ENCODE measurements at regions not wholly inside any gene's neighbourhood (a gene's known extent, or its start where the extent isn't known, plus 50 kb on each side); places are given as distances from the start of the nearest gene placed in this dataset.
"Not testable (repeated sequence)": the region's sequence is repeated elsewhere in the genome, so short reads cannot be mapped to it uniquely, and the experiment has no call there.

GRCh38 chr6:74551896-74552295 lies 654.0 kb downstream of the COL12A1 start:
- H2AFZ ChIP-seq (ENCODE audit: low read depth, low read length), result no peak overlapping the region
- no peak overlapping the region for H3K4me3 ChIP-seq (ENCODE audit: low read length)
- H3K9me3 ChIP-seq (ENCODE audit: low read length), result no peaks in the 10 kb centered on the region
- H3K36me3 ChIP-seq (ENCODE audit: insufficient read depth, low read length), result no peaks in the 10 kb centered on the region
- no peaks in the 10 kb centered on the region for H3K4me1 ChIP-seq (ENCODE audit: insufficient read depth, low read length)
- no peaks in the 10 kb centered on the region for H3K27me3 ChIP-seq (ENCODE audit: insufficient read depth, low read length)

GRCh38 chr6:74550821-74551220 lies 655.0 kb downstream of the COL12A1 start:
- H2AFZ ChIP-seq (ENCODE audit: low read depth, low read length), result no peak overlapping the region
- no peaks in the 10 kb centered on the region for H3K9me3 ChIP-seq (ENCODE audit: low read length)
- H3K36me3 ChIP-seq (ENCODE audit: insufficient read depth, low read length), result no peaks in the 10 kb centered on the region
- no peaks in the 10 kb centered on the region for H3K27me3 ChIP-seq (ENCODE audit: insufficient read depth, low read length)
- no peak overlapping the region for H3K4me3 ChIP-seq (ENCODE audit: low read length)
- no peaks in the 10 kb centered on the region for H3K4me1 ChIP-seq (ENCODE audit: insufficient read depth, low read length)

GRCh38 chr6:74549746-74550145 lies 656.1 kb downstream of the COL12A1 start:
- H3K9me3 ChIP-seq (ENCODE audit: low read length), result no peaks in the 10 kb centered on the region
- H2AFZ ChIP-seq (ENCODE audit: low read depth, low read length), result no peak overlapping the region
- H3K4me3 ChIP-seq (ENCODE audit: low read length), result no peak overlapping the region
- no peaks in the 10 kb centered on the region for H3K36me3 ChIP-seq (ENCODE audit: insufficient read depth, low read length)
- no peaks in the 10 kb centered on the region for H3K27me3 ChIP-seq (ENCODE audit: insufficient read depth, low read length)
- no peaks in the 10 kb centered on the region for H3K4me1 ChIP-seq (ENCODE audit: insufficient read depth, low read length)

- no peaks in the 10 kb centered on the region for H3K36me3 ChIP-seq (ENCODE audit: insufficient read depth, low read length)
- no peak overlapping the region for H3K4me3 ChIP-seq (ENCODE audit: low read length)
- H3K4me1 ChIP-seq (ENCODE audit: insufficient read depth, low read length), result no peaks in the 10 kb centered on the region
- H2AFZ ChIP-seq (ENCODE audit: low read depth, low read length), result no peak overlapping the region
- H3K9me3 ChIP-seq (ENCODE audit: low read length), result no peaks in the 10 kb centered on the region
- no peaks in the 10 kb centered on the region for H3K27me3 ChIP-seq (ENCODE audit: insufficient read depth, low read length)
Observed at GRCh38 chr6:74534465-74535211, 671.2 kb downstream of the COL12A1 start.

- Histone ChIP-seq H3K27me3 (ENCODE audit: insufficient read depth, low read length) (no peaks in the 10 kb centered on the region), H2AFZ (ENCODE audit: low read depth, low read length) (no peak overlapping the region), H3K36me3 (ENCODE audit: insufficient read depth, low read length) (no peaks in the 10 kb centered on the region), H3K9me3 (ENCODE audit: low read length) (no peaks in the 10 kb centered on the region), H3K4me3 (ENCODE audit: low read length) (no peak overlapping the region), H3K4me1 (ENCODE audit: insufficient read depth, low read length) (no peaks in the 10 kb centered on the region)
Observed at GRCh38 chr6:74519163-74519562, 686.7 kb downstream of the COL12A1 start.

- no peak overlapping the region for H2AFZ ChIP-seq (ENCODE audit: low read depth, low read length)
- H3K4me3 ChIP-seq (ENCODE audit: low read length), result no peak overlapping the region
- H3K9me3 ChIP-seq (ENCODE audit: low read length), result no peaks in the 10 kb centered on the region
- H3K27me3 ChIP-seq (ENCODE audit: insufficient read depth, low read length), result no peaks in the 10 kb centered on the region
- H3K36me3 ChIP-seq (ENCODE audit: insufficient read depth, low read length), result no peaks in the 10 kb centered on the region
- no peaks in the 10 kb centered on the region for H3K4me1 ChIP-seq (ENCODE audit: insufficient read depth, low read length)
Observed at GRCh38 chr6:74518035-74518434, 687.8 kb downstream of the COL12A1 start.

- no peaks in the 10 kb centered on the region for H3K36me3 ChIP-seq (ENCODE audit: insufficient read depth, low read length)
- H3K4me3 ChIP-seq (ENCODE audit: low read length), result no peak overlapping the region
- no peaks in the 10 kb centered on the region for H3K9me3 ChIP-seq (ENCODE audit: low read length)
- no peaks in the 10 kb centered on the region for H3K27me3 ChIP-seq (ENCODE audit: insufficient read depth, low read length)
- no peak overlapping the region for H2AFZ ChIP-seq (ENCODE audit: low read depth, low read length)
- no peaks in the 10 kb centered on the region for H3K4me1 ChIP-seq (ENCODE audit: insufficient read depth, low read length)
Observed at GRCh38 chr6:74510878-74511277, 695.0 kb downstream of the COL12A1 start.

- Histone ChIP-seq H3K36me3 (ENCODE audit: insufficient read depth, low read length) (no peaks in the 10 kb centered on the region), H3K4me3 (ENCODE audit: low read length) (no peak overlapping the region), H2AFZ (ENCODE audit: low read depth, low read length) (no peak overlapping the region), H3K4me1 (ENCODE audit: insufficient read depth, low read length) (no peaks in the 10 kb centered on the region), H3K9me3 (ENCODE audit: low read length) (no peaks in the 10 kb centered on the region), H3K27me3 (ENCODE audit: insufficient read depth, low read length) (no peaks in the 10 kb centered on the region)
Observed at GRCh38 chr6:74507649-74508048, 698.2 kb downstream of the COL12A1 start.

- no peaks in the 10 kb centered on the region for H3K27me3 ChIP-seq (ENCODE audit: insufficient read depth, low read length)
- H3K4me3 ChIP-seq (ENCODE audit: low read length), result no peak overlapping the region
- no peak overlapping the region for H2AFZ ChIP-seq (ENCODE audit: low read depth, low read length)
- H3K4me1 ChIP-seq (ENCODE audit: insufficient read depth, low read length), result no peaks in the 10 kb centered on the region
- H3K9me3 ChIP-seq (ENCODE audit: low read length), result no peaks in the 10 kb centered on the region
- H3K36me3 ChIP-seq (ENCODE audit: insufficient read depth, low read length), result no peaks in the 10 kb centered on the region
Observed at GRCh38 chr6:74505391-74505790, 700.5 kb downstream of the COL12A1 start.

GRCh38 chr6:74504941-74505340 lies 700.9 kb downstream of the COL12A1 start:
- H3K4me3 ChIP-seq (ENCODE audit: low read length), result no peak overlapping the region
- H3K4me1 ChIP-seq (ENCODE audit: insufficient read depth, low read length), result no peaks in the 10 kb centered on the region
- H3K27me3 ChIP-seq (ENCODE audit: insufficient read depth, low read length), result no peaks in the 10 kb centered on the region
- H2AFZ ChIP-seq (ENCODE audit: low read depth, low read length), result no peak overlapping the region
- H3K9me3 ChIP-seq (ENCODE audit: low read length), result no peaks in the 10 kb centered on the region
- no peaks in the 10 kb centered on the region for H3K36me3 ChIP-seq (ENCODE audit: insufficient read depth, low read length)

- Histone ChIP-seq H3K36me3 (ENCODE audit: insufficient read depth, low read length) (no peaks in the 10 kb centered on the region), H2AFZ (ENCODE audit: low read depth, low read length) (no peak overlapping the region), H3K4me1 (ENCODE audit: insufficient read depth, low read length) (no peaks in the 10 kb centered on the region), H3K4me3 (ENCODE audit: low read length) (no peak overlapping the region), H3K27me3 (ENCODE audit: insufficient read depth, low read length) (no peaks in the 10 kb centered on the region), H3K9me3 (ENCODE audit: low read length) (no peaks in the 10 kb centered on the region)
Observed at GRCh38 chr6:74492587-74492986, 713.3 kb downstream of the COL12A1 start.

GRCh38 chr6:74491844-74492374 lies 713.9 kb downstream of the COL12A1 start:
- H3K36me3 ChIP-seq (ENCODE audit: insufficient read depth, low read length), result no peaks in the 10 kb centered on the region
- no peaks in the 10 kb centered on the region for H3K4me1 ChIP-seq (ENCODE audit: insufficient read depth, low read length)
- no peaks in the 10 kb centered on the region for H3K9me3 ChIP-seq (ENCODE audit: low read length)
- no peak overlapping the region for H2AFZ ChIP-seq (ENCODE audit: low read depth, low read length)
- no peak overlapping the region for H3K4me3 ChIP-seq (ENCODE audit: low read length)
- no peaks in the 10 kb centered on the region for H3K27me3 ChIP-seq (ENCODE audit: insufficient read depth, low read length)

- H3K27me3 ChIP-seq (ENCODE audit: insufficient read depth, low read length); H2AFZ ChIP-seq (ENCODE audit: low read depth, low read length); H3K36me3 ChIP-seq (ENCODE audit: insufficient read depth, low read length); H3K9me3 ChIP-seq (ENCODE audit: low read length); H3K4me3 ChIP-seq (ENCODE audit: low read length); H3K4me1 ChIP-seq (ENCODE audit: insufficient read depth, low read length): not testable (repeated sequence)
Observed at GRCh38 chr6:74488726-74489125, 717.1 kb downstream of the COL12A1 start.

GRCh38 chr6:74482180-74482579 lies 723.7 kb downstream of the COL12A1 start:
- H3K4me3 ChIP-seq (ENCODE audit: low read length), result no peak overlapping the region
- no peaks in the 10 kb centered on the region for H3K9me3 ChIP-seq (ENCODE audit: low read length)
- H2AFZ ChIP-seq (ENCODE audit: low read depth, low read length), result no peak overlapping the region
- no peaks in the 10 kb centered on the region for H3K4me1 ChIP-seq (ENCODE audit: insufficient read depth, low read length)
- H3K36me3 ChIP-seq (ENCODE audit: insufficient read depth, low read length), result no peaks in the 10 kb centered on the region
- no peaks in the 10 kb centered on the region for H3K27me3 ChIP-seq (ENCODE audit: insufficient read depth, low read length)

Data from neuron (in vitro differentiated cells).